ENCODE measurements at regions not wholly inside any gene's neighbourhood (a gene's known extent, or its start where the extent isn't known, plus 50 kb on each side); places are given as distances from the start of the nearest gene placed in this dataset.
"Not testable (repeated sequence)": the region's sequence is repeated elsewhere in the genome, so short reads cannot be mapped to it uniquely, and the experiment has no call there.

DNA sequence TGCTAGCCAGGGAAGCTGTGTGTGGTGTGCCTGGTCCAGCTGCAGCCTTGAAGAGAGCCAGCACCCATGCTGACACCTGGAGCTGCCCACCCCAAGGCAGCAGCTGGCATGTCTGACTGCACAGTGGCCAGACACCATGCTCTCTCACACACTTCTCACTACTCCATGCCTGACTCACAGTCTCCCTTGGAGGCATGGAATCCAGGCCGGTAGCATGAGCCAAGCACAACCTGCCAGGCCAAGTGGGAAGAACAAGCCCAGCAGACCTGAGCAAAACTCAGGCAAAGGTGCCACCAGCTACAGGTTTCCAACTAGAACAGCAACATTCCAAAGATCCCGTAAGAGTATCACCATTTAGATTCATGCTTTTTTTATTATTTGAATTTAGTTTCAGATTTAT, 625.3 kb upstream of the LRRTM4 start:
- Mint-ChIP-seq H3K27ac (ENCODE audit: unreplicated experiment) (no peak overlapping the region), H3K9me3 (ENCODE audit: unreplicated experiment) (no peaks in the 10 kb centered on the region), H3K27me3 (ENCODE audit: insufficient read depth, unreplicated experiment) (no peaks in the 10 kb centered on the region), H3K36me3 (ENCODE audit: insufficient read depth, unreplicated experiment) (no peaks in the 10 kb centered on the region), H3K4me3 (ENCODE audit: unreplicated experiment) (no peak overlapping the region), H3K4me1 (ENCODE audit: low read depth, unreplicated experiment) (no peaks in the 10 kb centered on the region)
- Histone ChIP-seq H3K36me3 (ENCODE audit: control insufficient read depth, insufficient read depth, low read length) (no peaks in the 10 kb centered on the region), H3K4me1 (no peaks in the 10 kb centered on the region), H3K4me3 (ENCODE audit: low read depth, low read length) (no peak overlapping the region), H3K9me3 (no peaks in the 10 kb centered on the region), H3K27me3 (replicated peaks; ENCODE audit: control insufficient read depth, insufficient read depth, low read length) (no peaks in the 10 kb centered on the region)
- intact Hi-C loops (cut with micrococcal nuclease; ENCODE audit: unreplicated experiment) = no loop called here
- DNase-seq = no peak
- no TSS peak for BruUV-seq (replicated peaks)
- ChIA-PET POLR2A (no interaction called here), CTCF (no interaction called here)
- no peak for TF ChIP-seq CTCF (IDR thresholded peaks at IDR 0.05; ENCODE audit: insufficient read depth in 1 of 2, low read depth in 1 of 2, low read length in 1 of 2, severe bottlenecking in 1 of 2, unreplicated experiment in 1 of 2)

GRCh38 chr2:78154586-78154985, 632.4 kb upstream of the LRRTM4 start:
- Histone ChIP-seq H3K27me3 (replicated peaks; ENCODE audit: control insufficient read depth, insufficient read depth, low read length) (no peaks in the 10 kb centered on the region), H3K4me3 (ENCODE audit: low read depth, low read length) (no peak overlapping the region), H3K36me3 (ENCODE audit: control insufficient read depth, insufficient read depth, low read length) (no peaks in the 10 kb centered on the region), H3K9me3 (no peaks in the 10 kb centered on the region), H3K4me1 (no peaks in the 10 kb centered on the region)
- Mint-ChIP-seq H3K9me3 (ENCODE audit: unreplicated experiment) (peaks cover 7% of the 10 kb centered on the region), H3K27me3 (ENCODE audit: insufficient read depth, unreplicated experiment) (no peaks in the 10 kb centered on the region), H3K27ac (ENCODE audit: unreplicated experiment) (no peak overlapping the region), H3K4me1 (ENCODE audit: low read depth, unreplicated experiment) (no peaks in the 10 kb centered on the region), H3K4me3 (ENCODE audit: unreplicated experiment) (no peak overlapping the region), H3K36me3 (ENCODE audit: insufficient read depth, unreplicated experiment) (no peaks in the 10 kb centered on the region)
- DNase-seq = no peak
- no TSS peak for BruUV-seq (replicated peaks)
- TF ChIP-seq CTCF (IDR thresholded peaks at IDR 0.05; ENCODE audit: insufficient read depth in 1 of 2, low read depth in 1 of 2, low read length in 1 of 2, severe bottlenecking in 1 of 2, unreplicated experiment in 1 of 2) = no peak
- ChIA-PET POLR2A (no interaction called here), CTCF (no interaction called here)
- intact Hi-C loops (cut with micrococcal nuclease; ENCODE audit: unreplicated experiment) = no loop called here

- Mint-ChIP-seq H3K36me3 (ENCODE audit: insufficient read depth, unreplicated experiment) (peaks cover 8% of the 10 kb centered on the region), H3K27me3 (ENCODE audit: insufficient read depth, unreplicated experiment) (peaks cover 4% of the 10 kb centered on the region), H3K4me3 (ENCODE audit: unreplicated experiment) (peak overlapping the region; percentile 16), H3K4me1 (ENCODE audit: low read depth, unreplicated experiment) (peaks cover 23% of the 10 kb centered on the region), H3K9me3 (ENCODE audit: unreplicated experiment) (peaks cover 16% of the 10 kb centered on the region), H3K27ac (ENCODE audit: unreplicated experiment) (no peak overlapping the region)
- POLR2A ChIA-PET = no interaction called here
- H3K4me3 ChIP-seq (ENCODE audit: low read depth, low read length) = no peak overlapping the region
- H3K9me3 ChIP-seq = no peaks in the 10 kb centered on the region
- no peak for TF ChIP-seq CTCF (IDR thresholded peaks at IDR 0.05; ENCODE audit: insufficient read depth in 1 of 2, low read depth in 1 of 2, low read length in 1 of 2, severe bottlenecking in 1 of 2, unreplicated experiment in 1 of 2)
- CTCF ChIA-PET = no interaction called here
- H3K36me3 ChIP-seq (ENCODE audit: control insufficient read depth, insufficient read depth, low read length) = no peaks in the 10 kb centered on the region
- intact Hi-C loops (cut with micrococcal nuclease; ENCODE audit: unreplicated experiment) = loop anchor here (1.0 to 2.0 kb wide), 2 partner anchors 47 to 380 kb away; no protein-coding TSS in a partner anchor
- no TSS peak for BruUV-seq (replicated peaks)
- peaks cover 15% of the 10 kb centered on the region for H3K4me1 ChIP-seq
- H3K27me3 ChIP-seq (replicated peaks; ENCODE audit: control insufficient read depth, insufficient read depth, low read length) = no peaks in the 10 kb centered on the region
- peak; percentile 71 to 72 for DNase-seq
Observed at GRCh38 chr2:78162202-78162601, 640.0 kb upstream of the LRRTM4 start.

GRCh38 chr2:78172157-78172556, 650.0 kb upstream of the LRRTM4 start:
- H3K36me3 ChIP-seq (ENCODE audit: control insufficient read depth, insufficient read depth, low read length); H3K27me3 Mint-ChIP-seq (ENCODE audit: insufficient read depth, unreplicated experiment); intact Hi-C loops (cut with micrococcal nuclease; ENCODE audit: unreplicated experiment); H3K4me1 Mint-ChIP-seq (ENCODE audit: low read depth, unreplicated experiment); DNase-seq; H3K9me3 ChIP-seq; H3K4me3 ChIP-seq (ENCODE audit: low read depth, low read length); CTCF ChIA-PET; POLR2A ChIA-PET; H3K27me3 ChIP-seq (replicated peaks; ENCODE audit: control insufficient read depth, insufficient read depth, low read length); H3K27ac Mint-ChIP-seq (ENCODE audit: unreplicated experiment); BruUV-seq (replicated peaks); H3K9me3 Mint-ChIP-seq (ENCODE audit: unreplicated experiment); H3K4me1 ChIP-seq; H3K4me3 Mint-ChIP-seq (ENCODE audit: unreplicated experiment); H3K36me3 Mint-ChIP-seq (ENCODE audit: insufficient read depth, unreplicated experiment): not testable (repeated sequence)
